ENCODE measurements at regions not wholly inside any gene's neighbourhood (a gene's known extent, or its start where the extent isn't known, plus 50 kb on each side); places are given as distances from the start of the nearest gene placed in this dataset.

DNA sequence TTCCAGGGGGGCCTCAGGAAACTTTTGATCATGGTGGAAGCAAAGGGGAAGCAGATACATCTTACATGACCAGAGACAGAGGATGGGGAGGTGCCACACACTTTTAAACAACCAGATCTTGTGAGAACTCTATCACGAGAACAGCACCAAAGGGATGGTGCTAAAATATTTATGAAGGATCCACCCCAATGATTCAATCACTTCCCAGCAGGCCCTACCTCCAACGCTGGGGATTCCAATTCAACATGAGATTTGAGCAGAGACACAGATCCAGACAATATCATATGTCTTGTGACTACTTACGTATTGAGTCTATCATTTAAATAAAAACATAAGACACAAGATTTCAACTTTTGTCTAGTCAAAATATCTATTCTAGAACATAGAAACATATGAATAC, 351.9 kb downstream of the EPM2A start:
- Mint-ChIP-seq H3K27ac (no peak overlapping the region), H3K4me3 (no peak overlapping the region), H3K27me3 (ENCODE audit: low read depth) (no peaks in the 10 kb centered on the region), H3K9me3 (no peaks in the 10 kb centered on the region), H3K4me1 (peaks cover 18% of the 10 kb centered on the region), H3K36me3 (ENCODE audit: low read depth) (no peaks in the 10 kb centered on the region)
- TF ChIP-seq, protein P1, sequence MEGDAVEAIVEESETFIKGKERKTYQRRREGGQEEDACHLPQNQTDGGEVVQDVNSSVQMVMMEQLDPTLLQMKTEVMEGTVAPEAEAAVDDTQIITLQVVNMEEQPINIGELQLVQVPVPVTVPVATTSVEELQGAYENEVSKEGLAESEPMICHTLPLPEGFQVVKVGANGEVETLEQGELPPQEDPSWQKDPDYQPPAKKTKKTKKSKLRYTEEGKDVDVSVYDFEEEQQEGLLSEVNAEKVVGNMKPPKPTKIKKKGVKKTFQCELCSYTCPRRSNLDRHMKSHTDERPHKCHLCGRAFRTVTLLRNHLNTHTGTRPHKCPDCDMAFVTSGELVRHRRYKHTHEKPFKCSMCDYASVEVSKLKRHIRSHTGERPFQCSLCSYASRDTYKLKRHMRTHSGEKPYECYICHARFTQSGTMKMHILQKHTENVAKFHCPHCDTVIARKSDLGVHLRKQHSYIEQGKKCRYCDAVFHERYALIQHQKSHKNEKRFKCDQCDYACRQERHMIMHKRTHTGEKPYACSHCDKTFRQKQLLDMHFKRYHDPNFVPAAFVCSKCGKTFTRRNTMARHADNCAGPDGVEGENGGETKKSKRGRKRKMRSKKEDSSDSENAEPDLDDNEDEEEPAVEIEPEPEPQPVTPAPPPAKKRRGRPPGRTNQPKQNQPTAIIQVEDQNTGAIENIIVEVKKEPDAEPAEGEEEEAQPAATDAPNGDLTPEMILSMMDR (IDR thresholded peaks at IDR 0.05; ENCODE audit: unreplicated experiment in 3 of 3), result no peak

- H3K4me3 Mint-ChIP-seq, result no peak overlapping the region
- H3K9me3 Mint-ChIP-seq, result peaks cover 2% of the 10 kb centered on the region
- H3K27ac Mint-ChIP-seq, result no peak overlapping the region
- H3K27me3 Mint-ChIP-seq (ENCODE audit: low read depth), result no peaks in the 10 kb centered on the region
- H3K36me3 Mint-ChIP-seq (ENCODE audit: low read depth), result no peaks in the 10 kb centered on the region
- TF ChIP-seq, protein P1 (IDR thresholded peaks at IDR 0.05; ENCODE audit: unreplicated experiment in 3 of 3), result no peak
- peaks cover 18% of the 10 kb centered on the region for H3K4me1 Mint-ChIP-seq
Observed at GRCh38 chr6:145384503-145384902, 350.8 kb downstream of the EPM2A start.

GRCh38 chr6:145396499-145396898, 338.8 kb downstream of the EPM2A start:
- no peaks in the 10 kb centered on the region for H3K4me1 Mint-ChIP-seq
- H3K9me3 Mint-ChIP-seq, result no peaks in the 10 kb centered on the region
- H3K36me3 Mint-ChIP-seq (ENCODE audit: low read depth), result no peaks in the 10 kb centered on the region
- TF ChIP-seq, protein P1 (IDR thresholded peaks at IDR 0.05; ENCODE audit: unreplicated experiment in 3 of 3), result no peak
- H3K27me3 Mint-ChIP-seq (ENCODE audit: low read depth), result no peaks in the 10 kb centered on the region
- H3K4me3 Mint-ChIP-seq, result no peak overlapping the region
- no peak overlapping the region for H3K27ac Mint-ChIP-seq

- TF ChIP-seq, protein P1 (IDR thresholded peaks at IDR 0.05; ENCODE audit: unreplicated experiment in 3 of 3), result no peak
Observed at GRCh38 chr6:145400508-145400907, 334.8 kb downstream of the EPM2A start.

DNA sequence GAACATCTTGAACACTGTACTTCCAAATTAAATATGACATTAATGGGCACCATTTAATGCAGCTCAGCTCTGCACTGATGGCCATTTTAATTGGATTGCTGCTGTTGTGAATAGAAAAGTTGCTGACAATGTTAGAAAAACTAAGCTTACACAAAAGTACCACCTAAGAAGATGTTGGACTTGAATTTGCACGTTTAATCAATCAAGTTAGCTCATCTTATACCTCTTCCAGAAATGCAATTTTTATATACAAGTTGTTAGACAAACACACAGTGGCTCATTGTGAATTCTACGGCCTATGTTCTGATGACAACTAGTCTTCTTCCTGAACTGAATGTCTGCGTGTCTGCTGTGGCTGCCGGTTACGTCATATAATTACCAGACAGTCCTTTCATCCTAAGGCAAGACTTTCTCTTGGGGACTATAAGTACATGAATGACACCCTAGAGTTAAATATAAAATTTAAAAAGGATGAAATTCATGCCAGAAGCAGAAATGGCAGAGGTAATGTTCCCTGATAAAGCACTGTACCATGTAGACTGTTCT, 330.2 kb downstream of the EPM2A start:
- Mint-ChIP-seq H3K4me3 (no peak overlapping the region), H3K9me3 (no peaks in the 10 kb centered on the region), H3K4me1 (no peaks in the 10 kb centered on the region), H3K27ac (no peak overlapping the region), H3K36me3 (ENCODE audit: low read depth) (no peaks in the 10 kb centered on the region), H3K27me3 (ENCODE audit: low read depth) (no peaks in the 10 kb centered on the region)
- TF ChIP-seq, protein P1 (IDR thresholded peaks at IDR 0.05; ENCODE audit: unreplicated experiment in 3 of 3), result no peak

More at GRCh38 chr6:145400508-145400907, 334.8 kb downstream of the EPM2A start:
- Mint-ChIP-seq H3K9me3 (no peaks in the 10 kb centered on the region), H3K36me3 (ENCODE audit: low read depth) (no peaks in the 10 kb centered on the region), H3K27me3 (ENCODE audit: low read depth) (no peaks in the 10 kb centered on the region), H3K27ac (no peak overlapping the region), H3K4me1 (no peaks in the 10 kb centered on the region), H3K4me3 (no peak overlapping the region)

GRCh38 chr6:145406783-145407182, 328.5 kb downstream of the EPM2A start:
- Mint-ChIP-seq H3K27ac (no peak overlapping the region), H3K27me3 (ENCODE audit: low read depth) (no peaks in the 10 kb centered on the region), H3K36me3 (ENCODE audit: low read depth) (no peaks in the 10 kb centered on the region), H3K9me3 (no peaks in the 10 kb centered on the region), H3K4me3 (no peak overlapping the region), H3K4me1 (no peaks in the 10 kb centered on the region)
- TF ChIP-seq, protein P1 (IDR thresholded peaks at IDR 0.05; ENCODE audit: unreplicated experiment in 3 of 3), result no peak

Measured in nephron (organoid).